B cell (primary cell): ENCODE measurements at regions not wholly inside any gene's neighbourhood (a gene's known extent, or its start where the extent isn't known, plus 50 kb on each side); places are given as distances from the start of the nearest gene placed in this dataset.

ENCODE experiments used
- ATAC-seq: fragments of 200-7000 bp; cut with Tn5 transposase; one replicate; pipeline ENCODE4 v1.10.0; 2021; ENCODE audit warnings: low read depth, mild to moderate bottlenecking, moderate number of reproducible peaks, moderate library complexity
- CTCF ChIA-PET: fragments of 350-600 bp; sonication (Branson Sonifier 250); formaldehyde crosslinking; loops from one replicate; lab custom pipeline; 2021; ENCODE audit warnings: antibody characterized with exemption, inconsistent platforms; lab: Charles Lee
- POLR2A ChIA-PET: fragments of 350-600 bp; sonication (Branson Sonifier 250); formaldehyde crosslinking; loops from one replicate; lab custom pipeline; 2021; ENCODE audit warnings: antibody characterized with exemption; lab: Charles Lee
- DNase-seq: peaks from one replicate; pipeline ENCODE4 v3.0.0; 2013
- H2AFZ ChIP-seq: 2 replicates; pipeline ENCODE4 v1.6.1; 2012; ENCODE audit warnings: mild to moderate bottlenecking, low read depth, low read length; ENCODE audit not compliant: insufficient read depth, poor library complexity, severe bottlenecking
- H3K27ac ChIP-seq, 2 donors: 1 replicate in 1 of 2; 2 replicates in 1 of 2; pipeline ENCODE4 v1.5.1; 2012 to 2013; ENCODE audit warnings: low read length in 2 of 2, mild to moderate bottlenecking in 2 of 2, moderate library complexity in 1 of 2
- H3K27me3 ChIP-seq, 4 experiments: fragments of 200-600 bp in 1 of 4; sonication (generic) in 1 of 4; replicated peaks in 1 of 4; 1 replicate in 2 of 4; 2 replicates in 2 of 4; pipeline versions ENCODE4 v1.6.1 to v1.7.0; 2013 to 2016; ENCODE audit warnings: low read length in 3 of 4, mild to moderate bottlenecking in 2 of 4, mixed read lengths in 1 of 4, moderate library complexity in 1 of 4; ENCODE audit not compliant: insufficient read depth in 4 of 4, control insufficient read depth in 3 of 4; ENCODE audit errors: control extremely low read depth in 1 of 4
- H3K36me3 ChIP-seq, 2 experiments: replicated peaks in 1 of 2; 1 replicate in 1 of 2; 2 replicates in 1 of 2; pipeline versions ENCODE4 v1.6.1 to v1.7.1; 2013; ENCODE audit warnings: low read length in 1 of 2; ENCODE audit not compliant: insufficient read depth in 2 of 2, control insufficient read depth in 1 of 2; ENCODE audit errors: control extremely low read depth in 1 of 2, extremely low read depth in 1 of 2
- H3K4me1 ChIP-seq, 2 donors: fragments of 200-600 bp in 1 of 2; sonication (generic) in 1 of 2; 1 replicate in 1 of 2; 2 replicates in 1 of 2; pipeline versions ENCODE4 v1.5.1 to v1.6.1; 2013 to 2017; ENCODE audit warnings: low read length in 2 of 2; ENCODE audit not compliant: control insufficient read depth in 2 of 2, insufficient read depth in 2 of 2
- H3K4me2 ChIP-seq: replicated peaks from 2 replicates; pipeline ENCODE3; 2012; ENCODE audit warnings: mild to moderate bottlenecking, low read depth, low read length; ENCODE audit not compliant: poor library complexity, severe bottlenecking
- H3K4me3 ChIP-seq, 5 experiments: fragments of 200-600 bp in 1 of 5; sonication (generic) in 1 of 5; 1 replicate in 3 of 5; 2 replicates in 2 of 5; pipeline versions ENCODE4 v1.5.1 to v1.7.0; 2011 to 2016; ENCODE audit warnings: low read length in 4 of 5, mild to moderate bottlenecking in 4 of 5, low read depth in 2 of 5, control low read depth in 1 of 5, moderate library complexity in 1 of 5; ENCODE audit not compliant: insufficient read depth in 1 of 5; ENCODE audit errors: control extremely low read depth in 1 of 5, extremely low read depth in 1 of 5
- H3K79me2 ChIP-seq: fragments of 200-600 bp; sonication (generic); one replicate; pipeline ENCODE4 v1.6.0; 2016; ENCODE audit warnings: low read length; ENCODE audit not compliant: control insufficient read depth, insufficient read depth
- H3K9ac ChIP-seq: fragments of 200-600 bp; sonication (generic); 2 replicates; pipeline ENCODE4 v1.6.1; 2017; ENCODE audit warnings: mild to moderate bottlenecking, low read length, moderate library complexity
- H3K9me3 ChIP-seq, 3 donors: one replicate each; pipeline versions ENCODE4 v1.6.1 to v1.7.1; 2013; ENCODE audit warnings: low read length in 2 of 3; ENCODE audit not compliant: control insufficient read depth in 2 of 3, insufficient read depth in 1 of 3; ENCODE audit errors: control extremely low read depth in 1 of 3
- H4K20me1 ChIP-seq: 2 replicates; pipeline ENCODE4 v1.6.0; 2012; ENCODE audit warnings: mild to moderate bottlenecking, low read length; ENCODE audit not compliant: insufficient read depth, control insufficient read depth, poor library complexity, severe bottlenecking
- H3K27ac Mint-ChIP-seq: one replicate; pipeline ENCODE4 v1.8.0; 2021; ENCODE audit warnings: mixed read lengths
- H3K27me3 Mint-ChIP-seq: one replicate; pipeline ENCODE4 v1.8.0; 2021; ENCODE audit warnings: mixed read lengths
- H3K4me1 Mint-ChIP-seq: one replicate; pipeline ENCODE4 v1.8.0; 2021; ENCODE audit warnings: mixed read lengths
- H3K4me3 Mint-ChIP-seq: one replicate; pipeline ENCODE4 v1.8.0; 2021; ENCODE audit warnings: mixed read lengths
- H3K9me3 Mint-ChIP-seq: one replicate; pipeline ENCODE4 v1.8.0; 2022; ENCODE audit warnings: mixed read lengths; ENCODE audit not compliant: insufficient read depth
- CTCF ChIP-seq: fragments of 200-600 bp; IDR thresholded peaks from one replicate; pipeline ENCODE4 v1.8.0; 2022; ENCODE audit warnings: antibody characterized with exemption, mild to moderate bottlenecking
- EZH2 ChIP-seq: IDR thresholded peaks from 2 replicates; pipeline ENCODE4 v1.6.1; 2012; ENCODE audit warnings: borderline replicate concordance, low read depth, mild to moderate bottlenecking, moderate library complexity, low read length; ENCODE audit not compliant: insufficient read depth, poor library complexity, severe bottlenecking
- WGBS: methylation state at CpG from one replicate; pipeline ENCODE4 v1.1.5; 2013; ENCODE audit warnings: missing lambda C conversion rate; ENCODE audit not compliant: insufficient coverage; 5-methylcytosine and 5-hydroxymethylcytosine counted together
- intact Hi-C: fragments of 100-400 bp; cut with micrococcal nuclease; formaldehyde crosslinking; loops from one replicate; pipeline ENCODE4 v1.10.0; 2022

- H3K36me3 ChIP-seq, result no peaks in the 10 kb centered on the region
- no CpG with 5 or more reads among the region's 3 CpGs for WGBS
- CTCF ChIA-PET, result no interaction called here
- H3K4me2 ChIP-seq, result no peak overlapping the region
- no peak overlapping the region for H2AFZ ChIP-seq
- H3K79me2 ChIP-seq, result no peaks in the 10 kb centered on the region
- POLR2A ChIA-PET, result no interaction called here
- no peaks in the 10 kb centered on the region for H3K4me1 ChIP-seq
- no peak for DNase-seq
- H3K4me3 ChIP-seq, result no peak overlapping the region
- TF ChIP-seq CTCF (no peak), EZH2 (no peak)
- Mint-ChIP-seq H3K9me3 (peaks cover under 1% of the 10 kb centered on the region), H3K4me1 (no peaks in the 10 kb centered on the region), H3K27me3 (no peaks in the 10 kb centered on the region), H3K27ac (no peak overlapping the region), H3K4me3 (no peak overlapping the region)
- no peak overlapping the region for H3K27ac ChIP-seq
- peaks cover 0 to 12% (median 0%) of the 10 kb centered on the region in 3 donors for H3K9me3 ChIP-seq
- intact Hi-C loops, result no loop called here
- no peak overlapping the region for H3K9ac ChIP-seq
- H4K20me1 ChIP-seq, result no peaks in the 10 kb centered on the region
- no peaks in the 10 kb centered on the region for H3K27me3 ChIP-seq
- no peak for ATAC-seq
Measured at GRCh38 chr7:68700414-68700813, 897.9 kb upstream of the AUTS2 start.

- ATAC-seq, result no peak
- intact Hi-C loops, result no loop called here
- no peak overlapping the region for H3K4me3 Mint-ChIP-seq
Measured at GRCh38 chr7:68706291-68706690, 892.0 kb upstream of the AUTS2 start.

More at GRCh38 chr7:68706291-68706690, 892.0 kb upstream of the AUTS2 start:
- CTCF ChIA-PET, result no interaction called here
- no peak overlapping the region for H3K4me3 ChIP-seq
- Mint-ChIP-seq H3K27ac (no peak overlapping the region), H3K9me3 (peaks cover 6% of the 10 kb centered on the region), H3K4me1 (no peaks in the 10 kb centered on the region), H3K27me3 (no peaks in the 10 kb centered on the region)
- no peak overlapping the region for H3K9ac ChIP-seq
- WGBS, result no CpG with 5 or more reads among the region's 5 CpGs
- no peaks in the 10 kb centered on the region for H3K36me3 ChIP-seq
- POLR2A ChIA-PET, result no interaction called here
- H4K20me1 ChIP-seq, result no peaks in the 10 kb centered on the region
- H3K9me3 ChIP-seq, result peaks cover 0 to 21% (median 0%) of the 10 kb centered on the region in 3 donors
- DNase-seq, result no peak
- H3K79me2 ChIP-seq, result no peaks in the 10 kb centered on the region
- H3K4me1 ChIP-seq, result no peaks in the 10 kb centered on the region
- no peak overlapping the region for H3K4me2 ChIP-seq
- H3K27ac ChIP-seq, result no peak overlapping the region
- no peak for TF ChIP-seq EZH2
- TF ChIP-seq CTCF, result no peak
- H3K27me3 ChIP-seq, result no peaks in the 10 kb centered on the region
- H2AFZ ChIP-seq, result no peak overlapping the region
